SK-N-SH (cell line): ENCODE measurements at regions not wholly inside any gene's neighbourhood (a gene's known extent, or its start where the extent isn't known, plus 50 kb on each side); places are given as distances from the start of the nearest gene placed in this dataset.

Experiments used
- CTCF ChIA-PET: fragments of 300-600, 350-600 bp; formaldehyde crosslinking; extraction: SDS; loops from one replicate; lab custom pipeline; 2021; lab: Yijun Ruan, JAX
- POLR2A ChIA-PET: fragments of 350-600 bp; sonication (Branson Sonifier 250); formaldehyde crosslinking; extraction: SDS; loops from one replicate; lab custom pipeline; 2020; ENCODE audit warnings: antibody characterized with exemption, inconsistent platforms; lab: Yijun Ruan, JAX
- DNase-seq: peaks from one replicate; pipeline ENCODE4 v3.0.0; 2012
- H2AFZ ChIP-seq: fragments of 200-600 bp; sonication (generic); 2 replicates; pipeline ENCODE4 v1.8.1; 2016; ENCODE audit warnings: antibody characterized with exemption, mild to moderate bottlenecking, low read depth
- H3F3A ChIP-seq: fragments of 200-600 bp; sonication (generic); replicated peaks from 2 replicates; pipeline ENCODE3; 2016; ENCODE audit warnings: antibody characterized with exemption, mild to moderate bottlenecking; ENCODE audit not compliant: insufficient read depth
- H3K27ac ChIP-seq, 2 experiments: fragments of 200-500 bp in 1 of 2; fragments of 200-600 bp in 1 of 2; sonication (Bioruptor generic) in 1 of 2; sonication (generic), shearing (Covaris generic) in 1 of 2; 2 replicates each; pipeline versions ENCODE4 v1.5.1 to v1.6.1; 2014 to 2016; ENCODE audit warnings: low read depth in 2 of 2, inconsistent platforms in 1 of 2, low read length in 1 of 2, mild to moderate bottlenecking in 1 of 2, mixed read lengths in 1 of 2
- H3K27me3 ChIP-seq: fragments of 200-600 bp; sonication (generic), shearing (Covaris generic); 2 replicates; pipeline ENCODE4 v1.6.1; 2016; ENCODE audit warnings: mixed run types; ENCODE audit not compliant: insufficient read depth
- H3K36me3 ChIP-seq, 2 experiments: fragments of 200-500 bp in 1 of 2; fragments of 200-600 bp in 1 of 2; sonication (Bioruptor generic) in 1 of 2; sonication (generic) in 1 of 2; replicated peaks in 1 of 2; 2 replicates each; pipeline versions ENCODE3 to v1.5.1; 2014 to 2016; ENCODE audit warnings: low read length in 1 of 2, mild to moderate bottlenecking in 1 of 2; ENCODE audit not compliant: insufficient read depth in 2 of 2, control insufficient read depth in 1 of 2
- H3K4me1 ChIP-seq, 2 experiments: fragments of 200-500 bp in 1 of 2; fragments of 200-600 bp in 1 of 2; sonication (Bioruptor generic) in 1 of 2; sonication (generic), shearing (Covaris generic) in 1 of 2; 2 replicates each; pipeline versions ENCODE4 v1.5.1 to v1.6.1; 2014 to 2016; ENCODE audit warnings: low read depth in 1 of 2, low read length in 1 of 2, mixed run types in 1 of 2; ENCODE audit not compliant: insufficient read depth in 2 of 2, control insufficient read depth in 1 of 2
- H3K4me2 ChIP-seq: fragments of 200-600 bp; sonication (generic), shearing (Covaris generic); 2 replicates; pipeline ENCODE4 v1.6.1; 2017; ENCODE audit warnings: mixed run types
- H3K4me3 ChIP-seq, 2 experiments: fragments of 200-500 bp in 1 of 2; fragments of 200-600 bp in 1 of 2; sonication (Bioruptor generic) in 1 of 2; sonication (generic), shearing (Covaris generic) in 1 of 2; 2 replicates each; pipeline versions ENCODE4 v1.5.1 to v1.8.1; 2014 to 2016; ENCODE audit warnings: low read depth in 2 of 2, inconsistent platforms in 1 of 2, low read length in 1 of 2, mild to moderate bottlenecking in 1 of 2, mixed read lengths in 1 of 2, moderate library complexity in 1 of 2
- H3K79me2 ChIP-seq: fragments of 200-600 bp; sonication (generic); 2 replicates; pipeline ENCODE4 v1.8.1; 2017; ENCODE audit warnings: mild to moderate bottlenecking; ENCODE audit not compliant: insufficient read depth
- H3K9ac ChIP-seq: fragments of 200-600 bp; sonication (generic); 2 replicates; pipeline ENCODE4 v1.6.1; 2017; ENCODE audit warnings: mixed run types
- H3K9me2 ChIP-seq: fragments of 200-600 bp; sonication (generic); 2 replicates; pipeline ENCODE4 v1.6.1; 2017; ENCODE audit warnings: mixed run types
- H3K9me3 ChIP-seq: fragments of 200-600 bp; sonication (generic); 2 replicates; pipeline ENCODE4 v1.6.1; 2017; ENCODE audit warnings: mixed run types, mild to moderate bottlenecking, moderate library complexity
- H4K20me1 ChIP-seq: fragments of 200-600 bp; sonication (generic); 2 replicates; pipeline ENCODE4 v1.6.1; 2017; ENCODE audit warnings: mild to moderate bottlenecking, mixed run types; ENCODE audit not compliant: insufficient read depth
- CTCF ChIP-seq: fragments of 200-600 bp; sonication (generic); IDR thresholded peaks from 2 replicates; pipeline ENCODE4 v1.6.1; 2017; ENCODE audit warnings: antibody characterized with exemption, mild to moderate bottlenecking, moderate library complexity
- ELF1 ChIP-seq: IDR thresholded peaks from 2 replicates; pipeline ENCODE4 v1.4.0; 2012
- FOSL2 ChIP-seq: IDR thresholded peaks from 2 replicates; pipeline ENCODE4 v1.4.0; 2012; ENCODE audit warnings: low read depth, mild to moderate bottlenecking, moderate library complexity, borderline replicate concordance
- FOXM1 ChIP-seq: IDR thresholded peaks from 2 replicates; pipeline ENCODE4 v1.4.0; 2012; ENCODE audit warnings: low read depth, mild to moderate bottlenecking
- JUND ChIP-seq: IDR thresholded peaks from 2 replicates; pipeline ENCODE4 v1.4.0; 2012
- MXI1 ChIP-seq: IDR thresholded peaks from 2 replicates; pipeline ENCODE4 v1.6.1; 2012; ENCODE audit warnings: mild to moderate bottlenecking, low read depth, low read length, improper control_type of control experiment
- NRF1 ChIP-seq: IDR thresholded peaks from 2 replicates; pipeline ENCODE4 v1.6.1; 2012; ENCODE audit warnings: low read depth, mild to moderate bottlenecking, low read length
- PBX3 ChIP-seq: IDR thresholded peaks from 2 replicates; pipeline ENCODE4; 2012
- POLR2AphosphoS5 ChIP-seq: IDR thresholded peaks from 2 replicates; pipeline ENCODE4 v1.6.1; 2012; ENCODE audit warnings: low read depth, low read length
- RCOR1 ChIP-seq: fragments of 150-350 bp; IDR thresholded peaks from 2 replicates; pipeline ENCODE4 v1.6.1; 2017; ENCODE audit warnings: antibody characterized with exemption, low read length
- REST ChIP-seq: IDR thresholded peaks from 2 replicates; pipeline ENCODE4 v1.6.1; 2012; ENCODE audit warnings: mild to moderate bottlenecking, low read depth, low read length, moderate library complexity
- RXRA ChIP-seq: IDR thresholded peaks from 2 replicates; pipeline ENCODE4 v1.4.0; 2012; ENCODE audit warnings: low read depth, mild to moderate bottlenecking, borderline replicate concordance
- TAF1 ChIP-seq: IDR thresholded peaks from 2 replicates; pipeline ENCODE4 v1.6.1; 2012; ENCODE audit warnings: low read depth, mild to moderate bottlenecking, low read length, moderate library complexity, borderline replicate concordance
- USF1 ChIP-seq: IDR thresholded peaks from 2 replicates; pipeline ENCODE4 v1.4.0; 2012; ENCODE audit warnings: low read depth, borderline replicate concordance
- WGBS: methylation state at CpG from one replicate; pipeline ENCODE4 v1.1.6; 2017; ENCODE audit warnings: low lambda C conversion rate; 5-methylcytosine and 5-hydroxymethylcytosine counted together

GRCh38 chr4:167717495-167717894 lies 374.8 kb upstream of the ANXA10 start:
- no peaks in the 10 kb centered on the region for H3K9me2 ChIP-seq
- DNase-seq: no peak
- no peak overlapping the region for H3K27ac ChIP-seq
- no peaks in the 10 kb centered on the region for H3K4me1 ChIP-seq
- H3K9ac ChIP-seq: no peak overlapping the region
- no peak overlapping the region for H3K4me3 ChIP-seq
- no peaks in the 10 kb centered on the region for H3K9me3 ChIP-seq
- H3F3A ChIP-seq: no peaks in the 10 kb centered on the region
- H3K36me3 ChIP-seq: no peaks in the 10 kb centered on the region
- H4K20me1 ChIP-seq: no peaks in the 10 kb centered on the region
- no peaks in the 10 kb centered on the region for H3K79me2 ChIP-seq
- ChIA-PET CTCF (no interaction called here), POLR2A (no interaction called here)
- WGBS: 68% methylated on average over 2 of the region's 2 CpGs
- no peak for TF ChIP-seq POLR2AphosphoS5
- no peaks in the 10 kb centered on the region for H3K27me3 ChIP-seq
- H3K4me2 ChIP-seq: no peak overlapping the region
- no peak overlapping the region for H2AFZ ChIP-seq

GRCh38 chr4:167721617-167722486 lies 370.5 kb upstream of the ANXA10 start:
- Histone ChIP-seq H3K36me3 (no peaks in the 10 kb centered on the region), H4K20me1 (no peaks in the 10 kb centered on the region), H2AFZ (no peak overlapping the region), H3K9ac (no peak overlapping the region), H3K9me2 (no peaks in the 10 kb centered on the region), H3K4me3 (no peak overlapping the region), H3K27ac (no peak overlapping the region), H3K4me2 (no peak overlapping the region), H3K27me3 (no peaks in the 10 kb centered on the region), H3K79me2 (no peaks in the 10 kb centered on the region), H3K4me1 (no peaks in the 10 kb centered on the region), H3K9me3 (no peaks in the 10 kb centered on the region), H3F3A (no peaks in the 10 kb centered on the region)
- DNase-seq: no peak
- 17% methylated on average over 4 of the region's 4 CpGs for WGBS
- POLR2A ChIA-PET: no interaction called here
- no peak for TF ChIP-seq NRF1
- no peak for TF ChIP-seq FOSL2
- TF ChIP-seq RCOR1: no peak
- CTCF ChIA-PET: interaction anchor here (1.0 kb wide), 1 partner anchor 9 kb away, joined by 3 read pairs; no protein-coding TSS in a partner anchor

- Histone ChIP-seq H3K4me3 (no peak overlapping the region), H3K9me2 (no peaks in the 10 kb centered on the region), H3K27ac (no peak overlapping the region), H3K27me3 (no peaks in the 10 kb centered on the region), H3K79me2 (no peaks in the 10 kb centered on the region), H4K20me1 (no peaks in the 10 kb centered on the region), H3F3A (no peaks in the 10 kb centered on the region), H3K4me1 (no peaks in the 10 kb centered on the region), H3K36me3 (no peaks in the 10 kb centered on the region), H3K4me2 (no peak overlapping the region), H3K9me3 (no peaks in the 10 kb centered on the region), H2AFZ (no peak overlapping the region; the same call in 1 of the 2 replicates), H3K9ac (no peak overlapping the region)
- TF ChIP-seq POLR2AphosphoS5 (no peak), MXI1 (no peak), USF1 (no peak), FOXM1 (no peak), TAF1 (no peak), RXRA (no peak), JUND (no peak), CTCF (no peak), REST (no peak), PBX3 (no peak), ELF1 (no peak)
- WGBS: 12% methylated on average over 6 of the region's 6 CpGs
- CTCF ChIA-PET: no interaction called here
- no peak for DNase-seq
- POLR2A ChIA-PET: no interaction called here
Observed at GRCh38 chr4:167722487-167722808, 369.9 kb upstream of the ANXA10 start.
